Coronary artery (tissue), 2 donors: ENCODE measurements at regions not wholly inside any gene's neighbourhood (a gene's known extent, or its start where the extent isn't known, plus 50 kb on each side); places are given as distances from the start of the nearest gene placed in this dataset.

Source experiments
- DNase-seq: peaks from one replicate; pipeline ENCODE4 v3.0.0-alpha.2; 2017; ENCODE audit warnings: low spot score
- H3K27ac ChIP-seq, 2 donors: fragments of 200-600 bp; sonication (generic); one replicate each; pipeline ENCODE4 v1.5.1; 2016 to 2019
- H3K4me3 ChIP-seq: fragments of 200-600 bp; sonication (generic); 2 replicates; pipeline ENCODE4 v1.5.1; 2016; ENCODE audit warnings: mild to moderate bottlenecking, moderate library complexity
- CTCF ChIP-seq: fragments of 200-600 bp; sonication (generic); IDR thresholded peaks from one replicate; pipeline ENCODE4 v1.5.1; 2019; ENCODE audit warnings: antibody characterized with exemption

- Histone ChIP-seq H3K4me3 (no peak overlapping the region), H3K27ac (no peak overlapping the region)
- no peak for TF ChIP-seq CTCF
- DNase-seq: no peak
Measured at GRCh38 chr12:111135293-111135832, 215.0 kb upstream of the MYL2 start.

DNA sequence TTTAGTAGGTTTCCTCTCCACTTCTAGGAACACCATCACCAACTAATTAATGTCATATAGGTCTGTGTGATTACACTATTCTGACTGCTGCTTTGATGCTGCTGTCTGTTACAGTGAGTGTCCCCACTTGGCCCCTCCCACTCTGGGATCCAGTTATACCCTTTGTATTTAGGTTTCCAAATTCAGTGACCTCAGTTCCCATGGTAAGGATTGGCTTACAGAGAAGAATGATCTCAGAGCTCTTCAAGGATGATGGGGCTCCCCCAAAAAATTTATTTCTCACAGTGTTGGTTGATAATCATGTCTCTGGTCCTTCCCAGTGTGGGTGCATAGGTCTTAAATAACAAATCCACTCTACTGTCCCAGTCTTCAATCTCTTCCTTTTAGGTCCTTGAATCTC, 210.0 kb upstream of the MYL2 start:
- no peak for DNase-seq
- Histone ChIP-seq H3K27ac (no peak overlapping the region), H3K4me3 (no peak overlapping the region)
- TF ChIP-seq CTCF: no peak

DNA sequence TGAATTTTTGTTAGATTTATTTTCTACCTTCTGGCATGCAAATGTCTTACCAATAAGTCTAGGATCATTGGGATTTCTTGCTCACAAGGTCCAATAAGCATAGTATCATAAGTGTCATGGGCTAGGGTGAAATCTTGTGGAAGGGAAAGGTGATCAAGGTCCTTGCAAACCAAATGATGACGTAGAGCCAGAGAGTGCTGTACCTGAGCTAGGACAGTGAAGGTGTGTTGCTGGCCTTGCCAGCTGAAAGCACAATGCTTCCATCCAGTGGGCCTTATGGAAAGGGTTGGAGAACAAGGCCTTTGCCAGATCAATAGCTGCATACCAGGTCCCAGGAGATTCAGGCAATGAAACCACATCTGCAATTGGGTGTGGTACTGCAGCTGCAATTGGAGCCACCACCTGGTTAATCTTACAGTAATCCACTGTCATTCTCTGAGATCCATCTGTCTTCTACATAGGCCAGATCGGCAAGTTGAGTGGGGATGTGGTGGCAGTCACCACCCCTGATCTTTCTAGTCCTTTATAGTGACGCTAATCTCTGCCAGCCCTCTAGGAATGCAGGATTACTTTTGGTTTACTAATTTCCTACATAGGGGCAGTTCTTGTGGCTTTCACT, 208.9 kb upstream of the MYL2 start:
- DNase-seq: no peak
- H3K4me3 ChIP-seq: no peak overlapping the region
- TF ChIP-seq CTCF: no peak
- no peak overlapping the region for H3K27ac ChIP-seq

DNA sequence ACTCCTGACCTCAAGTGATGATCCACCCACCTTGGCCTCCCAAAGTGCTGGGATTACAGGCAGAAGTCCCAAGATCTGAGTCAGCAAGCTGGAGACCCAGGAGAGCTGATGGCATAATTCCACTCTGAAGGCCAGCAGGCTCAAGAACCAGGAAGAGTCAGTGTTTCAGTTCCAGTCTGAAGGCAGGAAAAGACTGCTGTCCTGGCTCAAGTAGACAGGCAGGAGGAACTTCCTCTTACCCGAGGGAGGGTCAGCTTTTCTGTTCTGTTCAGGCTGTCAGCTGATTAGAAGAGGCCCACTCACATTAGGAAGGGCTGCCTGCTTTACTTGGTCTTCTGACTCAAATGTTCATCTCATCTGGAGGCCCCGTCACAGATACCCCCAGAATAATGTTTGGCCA, 206.0 kb upstream of the MYL2 start:
- DNase-seq: no peak

DNA sequence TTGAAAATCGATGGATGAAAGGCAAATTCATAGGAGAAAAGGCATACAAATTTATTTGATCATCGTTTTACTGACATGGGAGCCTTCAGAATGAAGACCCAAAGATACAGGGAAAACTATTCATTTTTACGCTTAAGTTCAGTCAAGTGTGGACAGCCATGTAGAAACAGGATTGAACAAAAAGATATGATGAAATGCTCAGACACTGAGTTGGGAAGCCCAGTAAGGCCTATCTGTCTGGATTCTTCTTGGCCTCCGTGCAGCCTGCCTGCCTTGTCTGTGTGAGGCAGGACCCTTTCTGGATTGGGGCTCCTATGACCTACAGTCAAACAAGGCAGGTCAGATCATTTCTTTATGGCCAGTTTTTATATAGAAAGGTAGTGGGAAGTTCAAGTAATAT, 203.8 kb upstream of the MYL2 start:
- H3K27ac ChIP-seq: no peak overlapping the region
- TF ChIP-seq CTCF: no peak
- H3K4me3 ChIP-seq: no peak overlapping the region
- DNase-seq: no peak

More for the DNA sequence above, 206.0 kb upstream of the MYL2 start:
- no peak for TF ChIP-seq CTCF
- Histone ChIP-seq H3K27ac (peak overlapping the region in 1 of 2 donors; percentile 16), H3K4me3 (no peak overlapping the region)

- no peak for DNase-seq
- no peak overlapping the region for H3K27ac ChIP-seq
- H3K4me3 ChIP-seq: no peak overlapping the region
- no peak for TF ChIP-seq CTCF
Measured at GRCh38 chr12:111123390-111123789, 203.0 kb upstream of the MYL2 start.

DNA sequence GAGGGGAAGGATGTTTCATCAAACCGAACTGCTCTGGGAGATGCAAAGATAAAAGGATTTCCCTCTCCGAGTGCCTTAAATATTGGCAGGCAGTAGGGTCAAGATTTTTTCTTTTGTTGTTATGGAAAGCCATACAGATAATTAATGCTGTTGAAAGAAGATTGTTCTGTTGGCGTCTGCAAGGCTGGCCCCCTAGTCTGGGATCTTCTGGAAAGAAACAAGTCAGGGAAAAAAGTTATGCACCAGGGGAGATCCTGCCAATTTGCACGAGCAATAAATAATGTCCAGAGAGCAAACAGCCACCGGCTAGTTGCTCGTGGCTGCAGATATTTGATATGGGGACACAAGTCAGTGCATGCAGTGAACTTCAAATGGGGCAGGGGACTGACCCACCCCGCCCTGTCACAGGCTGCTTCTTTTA, 202.1 kb upstream of the MYL2 start:
- no peak for TF ChIP-seq CTCF
- Histone ChIP-seq H3K27ac (no peak overlapping the region), H3K4me3 (no peak overlapping the region)
- no peak for DNase-seq
